Astrocyte of the spinal cord (primary cell): ENCODE measurements at regions not wholly inside any gene's neighbourhood (a gene's known extent, or its start where the extent isn't known, plus 50 kb on each side); places are given as distances from the start of the nearest gene placed in this dataset.

Experiments
- DNase-seq: peaks from one replicate; pipeline ENCODE4 v3.0.0; 2011; ENCODE audit warnings: low read depth, low spot score
- H3K4me3 ChIP-seq: 2 replicates; pipeline ENCODE4 v1.5.1; 2011; ENCODE audit warnings: low read depth, mild to moderate bottlenecking, low read length, moderate library complexity
- in situ Hi-C: cut with HindIII; loops from 2 replicates; pipeline ENCODE4 v1.10.0; 2017; ENCODE audit warnings: low sequenced_read_pairs
- TF ChIP-seq, protein P1 (sequence below): IDR thresholded peaks from 2 replicates; pipeline ENCODE4 v1.5.1; 2012; ENCODE audit warnings: low read depth, mild to moderate bottlenecking, low read length, inconsistent platforms

DNA sequence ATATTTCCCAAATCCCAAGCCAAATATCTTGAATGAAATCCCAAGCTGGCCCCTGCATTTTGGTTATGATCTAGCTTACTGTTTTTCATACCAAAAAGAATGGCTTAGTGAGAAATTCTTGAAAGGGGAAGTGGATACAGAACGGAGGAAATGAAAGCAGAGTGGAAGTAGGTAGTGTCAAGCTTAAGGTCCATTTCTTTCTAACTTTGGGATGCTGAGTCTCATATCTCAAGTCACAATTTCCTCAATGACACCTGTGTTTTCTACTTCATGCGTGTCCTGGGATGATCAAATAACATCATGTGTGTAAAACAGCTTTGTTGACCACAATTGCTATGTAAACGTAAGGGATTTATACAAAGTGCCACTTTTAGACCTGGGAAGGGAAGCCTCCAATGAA is 238.8 kb upstream of the SLC35B3 start:
- in situ Hi-C loops = no loop called here
- H3K4me3 ChIP-seq = no peak overlapping the region
- TF ChIP-seq, protein P1, sequence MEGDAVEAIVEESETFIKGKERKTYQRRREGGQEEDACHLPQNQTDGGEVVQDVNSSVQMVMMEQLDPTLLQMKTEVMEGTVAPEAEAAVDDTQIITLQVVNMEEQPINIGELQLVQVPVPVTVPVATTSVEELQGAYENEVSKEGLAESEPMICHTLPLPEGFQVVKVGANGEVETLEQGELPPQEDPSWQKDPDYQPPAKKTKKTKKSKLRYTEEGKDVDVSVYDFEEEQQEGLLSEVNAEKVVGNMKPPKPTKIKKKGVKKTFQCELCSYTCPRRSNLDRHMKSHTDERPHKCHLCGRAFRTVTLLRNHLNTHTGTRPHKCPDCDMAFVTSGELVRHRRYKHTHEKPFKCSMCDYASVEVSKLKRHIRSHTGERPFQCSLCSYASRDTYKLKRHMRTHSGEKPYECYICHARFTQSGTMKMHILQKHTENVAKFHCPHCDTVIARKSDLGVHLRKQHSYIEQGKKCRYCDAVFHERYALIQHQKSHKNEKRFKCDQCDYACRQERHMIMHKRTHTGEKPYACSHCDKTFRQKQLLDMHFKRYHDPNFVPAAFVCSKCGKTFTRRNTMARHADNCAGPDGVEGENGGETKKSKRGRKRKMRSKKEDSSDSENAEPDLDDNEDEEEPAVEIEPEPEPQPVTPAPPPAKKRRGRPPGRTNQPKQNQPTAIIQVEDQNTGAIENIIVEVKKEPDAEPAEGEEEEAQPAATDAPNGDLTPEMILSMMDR = no peak
- no peak for DNase-seq

DNA sequence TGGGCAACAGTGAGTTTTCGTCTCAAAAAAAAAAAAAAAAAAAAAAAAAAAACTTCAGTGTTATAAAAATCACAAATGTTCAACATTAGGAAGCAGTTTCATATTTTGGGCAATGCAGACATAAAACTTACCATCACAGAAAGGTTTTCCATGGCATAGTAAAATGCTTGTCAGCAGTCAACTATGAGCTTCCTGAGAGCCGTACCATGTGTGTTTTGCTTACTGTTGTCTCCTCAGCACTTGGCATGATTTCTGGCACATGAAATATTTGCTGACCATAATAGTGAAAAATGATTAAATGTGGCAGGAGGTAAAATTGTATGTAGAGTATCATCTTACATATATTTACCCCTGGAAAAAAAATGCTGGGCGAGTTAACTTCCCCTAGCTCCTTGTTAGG is 237.5 kb upstream of the SLC35B3 start:
- in situ Hi-C loops = no loop called here
- TF ChIP-seq, protein P1 = no peak
- no peak for DNase-seq
- H3K4me3 ChIP-seq = no peak overlapping the region

DNA sequence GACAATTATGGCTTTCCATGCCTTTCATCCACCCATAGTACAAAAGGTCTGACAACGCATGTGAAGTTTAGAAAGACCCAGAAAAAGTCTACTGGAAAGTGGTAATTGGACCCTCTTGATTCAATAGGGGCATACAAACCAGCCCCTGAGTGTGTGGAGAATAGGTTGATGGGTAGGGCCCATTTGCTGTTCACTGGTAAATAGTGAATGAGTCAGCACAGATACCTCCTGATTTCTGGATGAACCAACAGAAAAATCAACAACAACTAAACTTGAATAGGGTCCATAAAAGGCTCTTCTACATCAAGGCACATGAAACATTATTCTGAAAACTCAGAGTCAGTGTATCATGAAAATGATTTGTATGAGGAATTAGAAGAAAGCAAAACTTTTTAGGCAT is 235.4 kb upstream of the SLC35B3 start:
- in situ Hi-C loops = no loop called here
- TF ChIP-seq, protein P1 = no peak
- no peak overlapping the region for H3K4me3 ChIP-seq
- DNase-seq = no peak

DNA sequence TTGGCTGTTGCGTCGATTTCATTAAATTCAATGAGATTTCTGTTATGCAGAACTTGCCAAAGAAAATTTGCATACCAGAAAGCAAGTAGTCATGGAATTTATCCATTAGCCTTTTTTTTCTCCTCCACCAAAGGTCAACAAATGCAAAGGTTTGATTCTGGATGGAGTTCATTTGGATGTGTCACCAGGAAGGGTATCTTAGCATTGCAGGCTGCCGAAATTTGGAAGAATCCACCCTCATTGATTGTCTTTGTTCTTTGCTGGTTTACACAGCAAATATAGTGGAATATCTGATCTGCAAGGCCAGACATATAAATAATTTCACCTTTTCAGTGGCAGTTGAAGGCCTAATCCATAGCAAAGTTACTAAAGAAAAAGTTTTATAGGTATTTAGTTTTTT is 229.4 kb upstream of the SLC35B3 start:
- in situ Hi-C loops = no loop called here
- no peak for DNase-seq
- TF ChIP-seq, protein P1 = no peak
- H3K4me3 ChIP-seq = no peak overlapping the region

DNA sequence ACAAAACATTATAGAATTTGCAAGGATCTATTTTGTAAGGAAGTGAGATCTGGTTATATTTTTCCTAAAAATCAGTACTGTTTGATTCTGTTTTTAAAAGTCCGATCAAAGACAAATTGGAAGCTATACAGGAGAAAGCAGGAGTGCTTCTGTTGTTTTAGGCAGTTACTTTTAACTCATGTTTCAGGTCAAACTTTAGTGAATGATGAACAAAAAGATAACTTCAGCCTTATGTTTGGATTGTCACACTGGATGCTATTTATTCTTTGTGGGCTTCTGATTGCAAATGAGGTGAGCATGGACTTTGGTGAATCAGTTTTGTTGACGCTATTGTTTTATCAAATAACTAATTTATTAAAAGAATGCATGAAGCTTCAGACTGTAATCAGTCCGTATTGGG is 228.7 kb upstream of the SLC35B3 start:
- H3K4me3 ChIP-seq = no peak overlapping the region
- in situ Hi-C loops = no loop called here
- TF ChIP-seq, protein P1 = no peak
- no peak for DNase-seq

DNA sequence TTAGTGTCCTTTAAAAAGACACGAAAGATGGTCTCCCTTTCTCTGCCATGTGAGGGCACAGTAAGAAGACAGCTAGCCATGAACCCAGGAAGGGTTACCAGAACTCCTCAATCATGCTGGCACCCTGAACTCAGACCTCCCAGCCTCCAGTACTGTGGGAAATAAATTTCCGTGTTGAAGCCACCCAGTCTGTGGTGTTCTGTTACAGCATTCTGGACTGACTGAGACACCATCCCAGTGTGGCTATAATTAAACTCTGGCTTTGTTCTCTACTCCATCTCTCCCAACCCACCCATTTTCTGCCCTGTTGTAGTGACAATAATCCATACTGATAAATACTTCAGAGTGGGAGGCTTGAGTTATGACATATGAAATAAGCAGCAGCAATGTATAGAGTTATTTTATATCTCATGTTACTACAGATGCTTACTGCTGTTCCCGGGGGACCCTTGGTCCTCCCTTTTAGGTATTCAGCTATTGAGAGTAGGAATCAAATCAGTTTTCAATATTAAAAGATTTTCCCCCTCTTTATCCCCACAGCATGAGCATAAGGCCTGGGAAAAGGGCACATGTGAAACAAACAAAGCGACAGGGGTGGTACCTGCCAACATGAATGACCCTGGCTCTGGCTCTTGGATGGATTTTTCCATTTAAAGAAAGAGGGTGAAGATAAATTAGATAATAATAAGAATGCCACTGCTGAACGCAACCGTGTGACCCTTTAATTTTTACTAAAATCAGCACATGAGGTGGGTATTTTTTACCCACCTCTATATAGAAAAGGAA is 224.3 kb upstream of the SLC35B3 start:
- in situ Hi-C loops = no loop called here
- H3K4me3 ChIP-seq = no peak overlapping the region
- TF ChIP-seq, protein P1 = no peak
- DNase-seq = no peak
